Jurkat, Clone E6-1 (cell line): ENCODE measurements at regions not wholly inside any gene's neighbourhood (a gene's known extent, or its start where the extent isn't known, plus 50 kb on each side); places are given as distances from the start of the nearest gene placed in this dataset.

ENCODE experiments used
- DNase-seq: peaks from one replicate; pipeline ENCODE4 v3.0.0-alpha.2; 2011; ENCODE audit warnings: low read depth, low spot score
- H3K4me3 ChIP-seq: 2 replicates; pipeline ENCODE4 v1.5.1; 2011; ENCODE audit warnings: mild to moderate bottlenecking, low read length, control low read depth, moderate library complexity

DNA sequence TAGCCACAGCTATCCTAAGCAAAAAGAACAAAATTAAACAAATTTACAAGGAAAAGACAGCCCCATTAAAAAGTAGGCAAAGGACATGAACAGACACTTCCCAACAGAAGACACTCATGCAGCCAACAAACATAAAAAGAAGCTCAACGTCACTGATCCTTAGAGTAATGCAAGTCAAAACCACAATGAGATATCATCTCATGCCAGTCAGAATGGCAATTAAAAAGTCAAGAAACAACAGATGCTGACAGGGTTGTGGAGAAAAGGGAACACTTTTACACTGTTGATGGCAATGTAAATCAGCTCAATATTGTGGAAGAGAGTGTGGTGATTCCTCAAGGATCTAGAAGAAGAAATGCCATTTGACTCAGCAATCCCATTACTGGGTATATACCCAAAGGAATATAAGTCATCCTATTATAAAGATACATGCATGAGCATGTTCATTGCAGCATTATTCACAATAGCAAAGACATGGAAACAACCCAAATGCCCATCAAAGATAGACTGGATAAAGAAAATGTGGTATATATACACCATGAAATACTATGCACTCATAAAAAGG, 163.0 kb upstream of the TET2 start:
- DNase-seq = peak; percentile 10

DNA sequence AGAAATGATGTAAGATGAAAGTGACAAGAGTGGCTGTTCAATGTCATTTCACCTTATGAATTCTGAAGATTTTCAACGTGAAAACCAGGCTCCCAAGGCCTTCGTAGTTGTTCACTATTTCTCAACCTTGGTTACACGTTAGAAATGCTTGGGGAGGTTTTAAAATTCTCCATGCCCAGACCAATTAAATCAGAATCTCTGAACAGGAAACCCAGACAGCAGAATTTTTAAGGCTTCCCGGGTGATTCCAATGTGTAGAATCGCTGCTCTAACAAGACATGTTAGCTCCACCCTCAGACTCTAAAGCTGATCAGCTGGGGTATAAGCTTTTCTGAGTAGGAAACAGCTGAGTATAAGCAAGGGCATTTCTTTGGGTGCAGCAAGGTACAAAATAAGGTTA, 160.4 kb upstream of the TET2 start:
- H3K4me3 ChIP-seq = no peak overlapping the region
- DNase-seq = no peak

More for the DNA sequence above, 163.0 kb upstream of the TET2 start:
- no peak overlapping the region for H3K4me3 ChIP-seq

DNA sequence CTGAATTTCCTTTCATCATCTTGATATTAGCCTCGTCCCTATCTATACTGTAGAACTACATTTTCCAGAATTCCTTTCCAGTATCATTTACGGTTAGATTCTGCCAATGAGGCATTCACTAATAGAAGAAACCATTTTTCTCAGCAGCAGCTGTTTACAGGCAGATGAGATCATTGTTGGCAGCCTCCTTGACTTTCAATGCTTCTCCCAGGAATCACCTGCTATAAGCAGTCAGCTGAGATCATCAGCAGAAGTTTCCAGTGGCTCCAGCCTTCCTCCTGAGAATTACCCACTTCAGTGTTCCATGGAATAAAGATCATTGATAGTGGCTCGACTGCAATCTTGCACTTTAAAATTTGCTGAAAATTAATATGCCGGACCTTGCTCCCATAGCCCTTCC, 157.3 kb upstream of the TET2 start:
- no peak for DNase-seq

DNA sequence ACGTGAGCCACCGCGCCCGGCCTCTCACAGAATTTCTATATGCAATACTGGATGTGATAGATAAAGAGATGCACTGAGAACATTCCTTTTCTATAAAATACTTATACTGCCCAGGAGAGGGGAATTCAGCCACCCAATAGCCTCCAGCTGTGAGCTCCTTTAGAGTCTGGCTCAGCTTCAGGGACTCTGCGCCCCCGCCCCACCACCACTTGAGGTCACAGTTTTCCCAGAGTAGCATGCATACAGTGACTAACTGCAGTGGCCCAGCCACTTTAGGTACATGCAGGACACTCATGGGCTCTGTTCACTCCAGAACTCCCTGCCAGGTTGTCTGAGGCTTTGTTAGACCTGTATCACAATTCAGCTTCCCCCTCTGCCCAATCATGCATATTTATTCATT, 144.4 kb upstream of the TET2 start:
- no peak overlapping the region for H3K4me3 ChIP-seq
- no peak for DNase-seq

More for the DNA sequence above, 157.3 kb upstream of the TET2 start:
- no peak overlapping the region for H3K4me3 ChIP-seq

DNA sequence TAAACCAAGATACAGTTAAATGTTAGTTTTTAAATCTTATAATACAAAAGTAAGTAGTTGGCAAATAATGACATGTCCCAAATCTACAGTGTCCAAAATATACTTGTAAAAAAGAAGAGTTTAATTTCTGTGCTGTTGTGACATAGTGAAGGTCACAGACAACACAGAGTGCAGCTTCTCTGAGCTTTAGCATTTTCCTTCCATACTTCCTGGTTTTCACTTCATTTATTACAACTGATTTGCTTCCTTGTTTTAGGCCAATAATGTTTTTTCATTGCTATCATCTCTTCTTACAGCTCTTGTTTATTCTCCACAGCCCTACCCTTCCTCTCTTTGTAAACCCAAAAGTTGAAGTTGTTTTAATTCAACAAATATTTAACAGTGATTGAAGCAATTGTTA, 132.4 kb upstream of the TET2 start:
- H3K4me3 ChIP-seq = no peak overlapping the region
- no peak for DNase-seq

DNA sequence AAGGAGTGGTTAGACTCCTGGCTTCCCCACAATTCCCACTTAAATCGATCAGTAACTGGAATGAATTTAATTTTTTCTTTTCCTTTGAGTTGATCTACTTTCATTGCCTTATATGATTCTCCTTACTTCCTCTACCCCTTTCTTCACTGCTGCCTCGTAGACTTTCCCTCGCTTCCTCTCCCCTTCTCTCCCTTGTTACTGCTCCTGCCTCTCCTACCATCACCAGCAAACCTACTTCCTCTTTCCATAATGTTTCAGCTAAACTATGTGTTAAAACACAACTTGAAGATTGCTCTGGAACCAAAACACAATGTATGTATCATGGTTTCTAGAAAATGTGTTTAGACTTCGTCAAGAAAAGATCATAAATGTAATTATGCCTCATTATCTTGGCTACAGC, 132.0 kb upstream of the TET2 start:
- no peak for DNase-seq
- no peak overlapping the region for H3K4me3 ChIP-seq

DNA sequence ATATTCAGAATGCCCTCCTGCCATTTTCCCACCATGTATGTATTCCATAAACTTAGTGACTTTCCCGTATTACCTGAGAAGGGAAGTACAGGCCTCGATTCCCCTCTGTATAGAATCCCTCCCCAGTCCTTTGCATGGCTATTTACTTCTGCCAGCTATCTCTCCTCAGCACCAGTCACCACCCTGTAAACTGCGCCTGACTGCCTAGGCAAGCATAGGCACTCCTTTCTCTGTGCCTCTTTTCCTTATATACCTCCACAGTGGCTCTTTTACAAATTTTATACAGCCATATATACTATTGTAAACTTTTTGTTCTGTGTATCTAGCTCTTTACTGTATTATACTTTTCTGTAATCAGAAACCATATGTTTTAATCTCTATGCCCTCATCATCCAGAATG, 130.9 kb upstream of the TET2 start:
- no peak for DNase-seq
- no peak overlapping the region for H3K4me3 ChIP-seq

DNA sequence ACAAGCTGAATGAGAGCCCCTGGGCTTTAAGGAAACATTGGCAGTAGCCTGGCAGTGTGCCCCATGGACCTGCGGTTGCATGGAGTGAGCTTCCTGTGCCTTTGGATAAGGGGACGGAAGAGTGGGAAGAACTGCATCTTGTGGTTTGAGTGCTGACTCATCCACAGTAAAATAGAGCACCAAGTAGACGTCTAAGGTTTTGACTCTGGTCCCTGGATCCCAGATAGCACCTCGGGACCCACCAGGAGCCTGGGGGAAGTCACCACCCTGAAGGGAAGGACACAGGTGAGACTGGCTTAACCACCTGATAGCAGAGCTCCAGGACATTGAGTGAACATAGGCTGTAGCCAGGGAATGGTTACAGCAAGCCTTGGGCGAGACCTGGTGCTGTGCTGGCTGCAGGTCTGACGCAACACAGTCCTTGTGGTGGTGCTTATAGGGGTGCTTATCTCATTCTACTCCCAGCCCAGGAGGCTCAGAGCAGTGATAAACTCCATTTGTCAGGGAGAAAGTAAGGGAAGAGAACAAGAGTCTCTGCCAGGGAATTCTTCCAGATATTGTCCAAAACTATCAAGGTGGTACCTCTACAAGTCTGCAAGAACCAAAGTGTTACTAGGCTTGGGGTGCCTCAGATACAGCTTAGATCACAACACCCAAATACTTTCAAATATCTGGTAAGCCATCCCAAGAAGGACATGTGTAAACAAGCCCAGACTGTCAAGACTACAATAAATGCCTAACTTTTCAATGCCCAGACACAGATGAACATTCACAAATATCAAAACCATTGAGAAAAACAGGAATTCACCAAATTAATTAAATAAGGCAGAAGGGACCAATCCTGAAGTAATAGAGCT, 123.6 kb upstream of the TET2 start:
- no peak for DNase-seq
- no peak overlapping the region for H3K4me3 ChIP-seq

DNA sequence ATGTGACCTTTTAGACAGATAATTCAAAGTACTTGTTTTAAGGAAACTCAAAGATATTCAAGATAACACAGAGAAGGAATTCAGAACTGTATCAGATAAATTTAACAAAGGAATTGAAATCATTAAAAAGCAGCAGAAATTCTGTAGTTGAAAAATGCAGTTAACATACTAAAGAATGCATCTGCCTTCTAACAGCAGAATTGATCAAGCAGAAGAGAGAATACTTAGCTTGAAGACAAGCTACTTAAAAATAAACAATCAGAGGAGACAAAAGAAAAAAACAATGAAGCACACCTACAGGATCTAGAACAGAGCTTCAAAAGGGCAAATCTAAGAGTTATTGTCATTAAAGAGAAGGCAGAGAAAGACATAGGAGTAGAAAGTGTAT, 123.0 kb upstream of the TET2 start:
- H3K4me3 ChIP-seq = no peak overlapping the region
- DNase-seq = no peak

DNA sequence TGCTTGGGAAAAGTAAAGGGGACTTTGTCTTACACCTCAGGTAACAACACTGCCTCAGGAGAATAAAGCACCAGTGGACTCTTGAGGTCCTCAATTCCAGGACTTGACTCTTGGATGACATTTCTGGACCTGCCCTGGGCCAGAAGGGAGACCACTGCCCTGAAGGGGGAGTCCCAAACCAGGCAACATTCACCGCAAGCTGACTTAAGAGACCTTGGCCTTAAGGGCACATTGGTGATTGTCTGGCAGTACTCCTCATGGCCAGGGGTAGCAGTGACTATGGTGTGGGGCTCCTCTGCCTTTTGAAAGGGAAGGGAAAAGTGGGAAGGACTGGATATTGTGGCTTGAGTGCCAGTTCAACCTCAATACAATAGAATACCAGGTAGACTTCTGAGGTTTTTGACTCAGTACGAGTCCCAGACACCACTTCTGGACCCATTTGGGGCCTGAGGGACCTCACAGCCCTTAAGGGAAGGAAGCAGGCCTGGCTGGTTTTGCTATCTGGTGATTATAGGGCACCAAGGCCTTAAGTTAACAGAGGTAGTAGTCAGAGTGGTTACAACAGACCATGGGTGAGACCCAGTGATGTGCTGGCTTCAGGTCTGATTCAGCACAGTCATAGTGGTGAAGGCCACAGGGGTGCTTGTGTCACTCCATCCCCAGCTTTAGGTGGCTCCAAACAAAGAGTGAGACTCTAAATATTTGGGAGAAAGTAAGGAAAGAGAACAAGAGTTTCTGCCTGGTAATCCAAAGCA, 121.2 kb upstream of the TET2 start:
- no peak overlapping the region for H3K4me3 ChIP-seq
- no peak for DNase-seq

DNA sequence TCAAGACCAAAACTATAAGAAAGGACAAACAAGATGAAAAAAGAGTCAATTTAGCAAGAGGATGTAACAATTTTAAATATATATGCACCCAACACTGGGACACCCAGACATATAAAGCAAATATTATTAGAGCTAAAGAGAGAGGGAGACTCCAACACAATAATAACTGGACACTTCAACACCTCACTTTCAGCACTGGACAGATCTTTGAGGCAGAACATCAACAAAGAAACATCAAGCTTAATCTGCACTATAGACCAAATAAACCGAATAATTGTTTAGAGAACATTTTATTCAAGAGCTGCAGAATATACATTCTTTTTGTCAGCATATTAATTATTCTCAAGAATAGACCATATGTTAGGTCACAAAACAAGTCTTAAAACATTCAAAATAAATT, 109.7 kb upstream of the TET2 start:
- DNase-seq = no peak
- H3K4me3 ChIP-seq = no peak overlapping the region

DNA sequence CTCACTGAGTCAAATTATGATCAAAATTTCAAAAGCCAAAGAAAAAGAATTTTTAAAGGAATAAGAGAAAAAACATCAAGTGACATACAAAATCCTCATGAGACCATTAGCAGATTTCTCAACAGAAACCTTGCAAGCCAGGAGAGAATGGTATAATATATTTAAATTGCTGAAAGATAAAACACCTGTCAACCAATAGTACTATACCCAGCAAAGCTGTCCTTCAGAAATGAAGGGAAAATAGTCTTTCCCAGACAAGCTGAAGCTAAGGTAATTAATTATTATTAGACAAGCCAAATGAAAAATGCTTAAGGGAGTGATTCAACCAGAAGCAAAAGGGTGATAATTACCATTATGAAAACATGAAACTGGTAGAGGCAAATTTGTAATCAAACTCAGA, 104.2 kb upstream of the TET2 start:
- no peak for DNase-seq
- no peak overlapping the region for H3K4me3 ChIP-seq

DNA sequence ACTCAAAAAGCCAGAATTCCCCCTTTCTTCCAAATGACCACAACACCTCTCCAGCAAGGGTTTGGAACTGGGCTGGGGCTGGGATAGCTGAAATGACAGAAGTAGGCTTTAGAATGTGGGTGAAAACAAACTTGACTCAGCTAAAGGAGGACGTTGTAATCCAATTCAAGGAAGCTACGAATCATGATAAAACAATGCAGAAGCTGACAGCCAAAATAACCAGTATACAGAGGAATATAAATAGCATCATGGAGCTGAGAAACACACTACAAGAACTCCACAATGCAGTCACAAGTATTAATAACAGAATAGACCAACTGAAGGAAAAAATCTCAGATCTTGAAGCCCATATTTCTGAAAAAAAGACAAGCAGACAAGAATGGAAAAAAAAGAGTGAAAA, 95.8 kb upstream of the TET2 start:
- no peak overlapping the region for H3K4me3 ChIP-seq
- DNase-seq = no peak

DNA sequence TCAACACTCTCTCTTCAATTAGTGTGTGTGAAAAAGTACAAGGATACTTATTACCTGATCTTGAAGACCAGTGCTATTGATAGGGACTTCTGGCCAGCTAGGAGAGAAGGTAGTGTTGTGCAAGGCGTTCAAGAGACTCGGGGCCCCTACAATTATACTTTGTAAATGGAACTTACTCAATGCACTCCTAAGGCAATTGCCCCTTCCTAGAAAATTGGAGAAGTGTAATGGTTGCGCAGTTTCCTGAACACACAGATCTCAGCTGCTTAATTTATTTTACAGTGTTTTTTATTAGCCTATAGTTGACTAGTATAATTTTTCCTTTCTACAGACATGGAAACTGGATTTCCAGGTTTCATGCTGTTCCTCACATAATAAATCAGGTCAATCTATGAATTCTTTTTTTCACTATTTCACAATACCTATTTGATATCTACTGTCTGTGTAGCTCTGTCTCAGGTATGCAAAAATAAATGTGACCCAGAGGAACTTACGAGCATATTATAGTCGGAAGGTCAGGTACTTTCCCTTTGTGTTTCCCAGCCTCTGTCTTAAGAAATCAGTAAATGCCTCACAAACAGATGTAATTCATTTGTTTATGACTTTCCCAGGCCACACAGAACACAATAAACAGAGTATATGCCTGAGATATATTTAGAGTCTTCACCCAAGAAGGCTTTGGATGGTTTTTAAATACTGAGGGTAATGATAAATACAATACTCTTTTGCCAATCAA, 89.1 kb upstream of the TET2 start:
- no peak for DNase-seq
- H3K4me3 ChIP-seq = no peak overlapping the region

DNA sequence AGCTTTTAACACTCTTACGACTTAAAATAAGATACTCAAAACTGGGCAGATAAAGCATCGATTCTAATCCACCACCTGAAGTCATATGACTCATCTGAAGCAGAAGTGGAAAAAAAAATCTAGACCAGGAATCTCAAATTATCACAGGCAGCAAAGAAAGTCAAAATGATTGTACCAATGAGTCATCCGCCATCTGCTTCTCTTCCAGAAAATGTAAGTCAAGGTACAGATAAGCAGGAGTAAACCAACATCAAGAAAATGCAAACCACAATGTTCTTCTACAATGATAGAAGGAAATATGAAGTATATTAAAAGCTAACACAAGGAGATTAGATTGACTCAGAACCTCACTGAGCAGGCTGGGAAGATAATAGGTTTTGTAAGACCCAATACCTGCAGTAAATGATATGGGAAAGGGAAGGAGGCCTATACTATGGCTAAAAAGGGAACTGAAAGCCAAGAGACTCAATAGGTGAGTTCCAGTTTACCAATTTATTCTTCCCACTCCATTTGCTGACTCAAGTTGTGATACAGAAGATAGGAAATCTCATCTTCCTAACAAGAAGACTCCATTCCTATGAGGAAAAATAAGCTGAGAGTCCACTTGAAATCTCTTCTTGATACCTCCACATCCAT, 88.4 kb upstream of the TET2 start:
- no peak for DNase-seq
- no peak overlapping the region for H3K4me3 ChIP-seq

DNA sequence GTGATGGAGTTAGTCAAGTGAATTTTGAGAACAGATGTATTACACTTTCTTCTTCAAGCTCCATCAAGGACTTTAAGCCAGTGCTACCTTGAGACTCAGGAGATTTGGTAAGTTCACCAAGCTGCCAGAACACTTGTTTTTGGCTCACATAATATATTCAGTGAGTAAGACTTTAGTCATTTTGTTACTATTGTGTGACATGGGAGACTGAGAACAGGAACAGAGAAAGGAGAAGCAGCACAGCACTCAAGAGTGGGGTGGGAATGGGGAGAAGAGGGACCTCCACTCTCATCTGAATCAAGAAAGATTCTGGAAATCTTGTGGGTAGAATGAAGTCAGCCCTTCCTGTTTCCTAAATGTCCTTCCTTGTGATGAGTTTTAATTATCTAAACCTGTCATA, 87.3 kb upstream of the TET2 start:
- no peak for DNase-seq
- H3K4me3 ChIP-seq = no peak overlapping the region

DNA sequence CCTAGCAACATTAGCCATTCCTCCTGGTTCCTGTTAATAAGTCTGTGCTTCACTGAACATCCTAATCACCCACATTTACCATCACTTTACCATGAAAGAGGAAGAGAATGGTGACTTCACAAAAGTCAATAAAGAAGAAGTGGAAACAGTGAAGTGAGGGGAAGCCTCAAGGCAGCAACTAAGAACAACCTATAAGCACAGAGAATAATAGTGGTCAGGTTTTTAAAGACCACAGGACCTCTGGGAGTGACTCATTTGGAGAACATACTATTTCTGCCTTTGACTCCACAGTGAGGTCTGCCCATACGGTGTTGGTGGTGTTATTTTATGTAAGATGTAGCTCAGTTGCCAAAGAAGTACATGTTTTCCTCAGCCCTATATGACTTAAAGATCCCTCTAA, 86.0 kb upstream of the TET2 start:
- no peak overlapping the region for H3K4me3 ChIP-seq
- no peak for DNase-seq

DNA sequence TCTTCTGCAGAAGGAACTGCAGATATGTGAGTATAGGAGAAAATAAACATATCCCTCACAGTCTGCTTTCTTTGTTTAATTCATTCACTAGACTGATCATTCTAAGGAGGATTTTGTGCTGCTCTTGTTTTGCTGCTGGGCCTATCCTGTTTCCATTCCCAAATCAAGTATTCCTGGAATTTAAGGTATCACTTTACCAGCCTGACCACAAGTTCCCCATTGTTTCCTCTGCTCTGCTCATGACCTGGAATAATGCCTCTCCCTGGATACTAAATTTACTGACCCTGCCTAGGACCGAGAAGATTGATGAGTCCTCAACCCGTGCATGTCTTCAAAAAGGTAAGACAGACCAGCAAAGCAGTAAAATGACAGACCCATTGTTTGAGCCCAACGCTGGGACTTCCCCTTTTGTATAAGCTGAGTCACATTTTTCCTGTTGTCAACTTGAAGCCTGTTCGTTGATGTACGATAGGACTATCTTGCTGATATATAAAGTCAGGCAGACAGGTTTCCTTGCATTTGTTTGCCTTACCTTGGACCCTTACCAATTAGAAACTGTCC, 85.5 kb upstream of the TET2 start:
- DNase-seq = no peak
- no peak overlapping the region for H3K4me3 ChIP-seq

DNA sequence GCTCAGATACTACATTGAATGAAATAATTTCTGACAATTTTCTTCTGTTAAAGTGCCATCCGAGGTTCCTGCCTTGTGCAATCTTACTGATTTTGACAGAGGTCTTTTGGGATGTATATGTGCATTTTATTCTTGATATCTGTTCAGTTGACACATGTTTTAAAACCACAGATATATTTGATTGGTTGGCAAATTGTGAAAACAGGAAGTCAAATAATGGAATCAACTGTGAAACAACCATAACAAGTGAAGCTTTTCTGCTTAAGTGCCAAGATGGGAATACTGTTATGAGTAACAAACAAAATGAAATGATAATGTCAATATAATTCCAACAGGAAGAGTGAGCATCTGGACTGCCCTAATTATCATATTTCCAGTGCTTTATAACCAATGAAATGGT, 84.9 kb upstream of the TET2 start:
- no peak for DNase-seq

More for the DNA sequence above, 84.9 kb upstream of the TET2 start:
- H3K4me3 ChIP-seq = no peak overlapping the region
